GM21576 (cell line): ENCODE measurements at regions not wholly inside any gene's neighbourhood (a gene's known extent, or its start where the extent isn't known, plus 50 kb on each side); places are given as distances from the start of the nearest gene placed in this dataset.

ENCODE experiments used
- ATAC-seq: cut with Tn5 transposase; IDR thresholded peaks from one replicate; pipeline ENCODE4 v1.9.1; 2021; ENCODE audit warnings: mild to moderate bottlenecking, moderate library complexity; ENCODE audit not compliant: unreplicated experiment

GRCh38 chr22:48675830-48676145, 1151.9 kb downstream of the BRD1 start:
- ATAC-seq: no peak

GRCh38 chr22:48675141-48675829, 1152.4 kb downstream of the BRD1 start:
- no peak for ATAC-seq

- no peak for ATAC-seq
These were observed 1153.7 kb downstream of the BRD1 start for GRCh38 chr22:48673806-48674500.

- ATAC-seq: no peak
These were observed 1155.3 kb downstream of the BRD1 start for GRCh38 chr22:48672387-48672786.

GRCh38 chr22:48670731-48671130, 1156.9 kb downstream of the BRD1 start:
- no peak for ATAC-seq

- no peak for ATAC-seq
These were observed 1157.5 kb downstream of the BRD1 start for GRCh38 chr22:48669986-48670716.

GRCh38 chr22:48669226-48669625, 1158.4 kb downstream of the BRD1 start:
- no peak for ATAC-seq

GRCh38 chr22:48667289-48667688, 1160.4 kb downstream of the BRD1 start:
- ATAC-seq: no peak

- no peak for ATAC-seq
These were observed 1161.1 kb downstream of the BRD1 start for GRCh38 chr22:48666620-48667019.

- ATAC-seq: no peak
These were observed 1162.2 kb downstream of the BRD1 start for GRCh38 chr22:48665311-48665995.

GRCh38 chr22:48664586-48664985, 1163.1 kb downstream of the BRD1 start:
- no peak for ATAC-seq

GRCh38 chr22:48663297-48663696, 1164.4 kb downstream of the BRD1 start:
- ATAC-seq: no peak

- no peak for ATAC-seq
These were observed 1165.1 kb downstream of the BRD1 start for GRCh38 chr22:48662476-48663135.

GRCh38 chr22:48661984-48662383, 1165.7 kb downstream of the BRD1 start:
- ATAC-seq: no peak

GRCh38 chr22:48660790-48661740, 1166.6 kb downstream of the BRD1 start:
- no peak for ATAC-seq

- ATAC-seq: no peak
These were observed 1167.4 kb downstream of the BRD1 start for GRCh38 chr22:48660104-48660789.

- ATAC-seq: no peak
These were observed 1168.2 kb downstream of the BRD1 start for GRCh38 chr22:48659404-48659996.

- ATAC-seq: no peak
These were observed 1168.8 kb downstream of the BRD1 start for GRCh38 chr22:48658871-48659270.

- no peak for ATAC-seq
These were observed 1169.4 kb downstream of the BRD1 start for GRCh38 chr22:48658246-48658645.
